Astrocyte of the cerebellum (primary cell): ENCODE measurements at regions not wholly inside any gene's neighbourhood (a gene's known extent, or its start where the extent isn't known, plus 50 kb on each side); places are given as distances from the start of the nearest gene placed in this dataset.

ENCODE experiments used
- DNase-seq: peaks from one replicate; pipeline ENCODE4 v3.0.0-alpha.2; 2011; ENCODE audit warnings: low read depth
- H3K4me3 ChIP-seq: 2 replicates; pipeline ENCODE4 v1.5.1; 2011; ENCODE audit warnings: mild to moderate bottlenecking, low read depth, low read length, moderate library complexity
- CTCF ChIP-seq: IDR thresholded peaks from 2 replicates; pipeline ENCODE4 v1.5.1; 2012; ENCODE audit warnings: low read length, low read depth, moderate library complexity, mild to moderate bottlenecking; ENCODE audit errors: missing control alignments
- in situ Hi-C: cut with HindIII; loops from 2 replicates; pipeline ENCODE4 v1.10.0; 2017; ENCODE audit warnings: low sequenced_read_pairs

GRCh38 chr7:45456747-45457524, 117.2 kb upstream of the ADCY1 start:
- no peak for TF ChIP-seq CTCF
- H3K4me3 ChIP-seq = no peak overlapping the region
- peak; percentile 80 for DNase-seq
- in situ Hi-C loops = no loop called here

GRCh38 chr7:45457591-45457990, 116.6 kb upstream of the ADCY1 start:
- TF ChIP-seq CTCF = no peak
- DNase-seq = no peak
- no peak overlapping the region for H3K4me3 ChIP-seq
- in situ Hi-C loops = no loop called here

GRCh38 chr7:45459476-45459875, 114.7 kb upstream of the ADCY1 start:
- no peak for TF ChIP-seq CTCF
- H3K4me3 ChIP-seq = no peak overlapping the region
- in situ Hi-C loops = no loop called here
- no peak for DNase-seq

- in situ Hi-C loops = no loop called here
- TF ChIP-seq CTCF = no peak
- H3K4me3 ChIP-seq = no peak overlapping the region
- no peak for DNase-seq
Observed at GRCh38 chr7:45460379-45460778, 113.8 kb upstream of the ADCY1 start.

GRCh38 chr7:45461026-45461425, 113.1 kb upstream of the ADCY1 start:
- H3K4me3 ChIP-seq = no peak overlapping the region
- no peak for TF ChIP-seq CTCF
- in situ Hi-C loops = no loop called here
- DNase-seq = no peak

DNA sequence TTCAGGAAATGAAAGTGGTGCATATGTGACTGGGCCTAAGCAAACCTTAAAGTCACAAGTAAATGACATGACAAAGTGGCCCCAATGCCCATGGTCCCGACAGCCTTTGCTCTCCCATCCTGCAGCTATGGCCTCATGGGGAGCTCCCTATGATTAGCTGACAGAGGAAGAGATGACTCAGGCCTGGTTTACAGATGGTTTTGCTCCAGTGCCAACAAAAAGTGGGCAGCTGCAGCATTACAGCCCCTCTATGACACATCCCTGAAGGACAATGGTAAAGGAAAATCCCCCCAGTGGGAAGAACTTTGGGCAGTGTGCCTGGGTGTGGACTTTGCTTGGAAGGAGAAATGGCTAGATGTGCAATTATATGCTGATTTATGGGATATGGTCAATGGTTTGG, 105.1 kb upstream of the ADCY1 start:
- in situ Hi-C loops = no loop called here
- peak; percentile 84 for DNase-seq
- H3K4me3 ChIP-seq = no peak overlapping the region
- no peak for TF ChIP-seq CTCF
